Brain microvascular endothelial cell (primary cell): ENCODE measurements at regions not wholly inside any gene's neighbourhood (a gene's known extent, or its start where the extent isn't known, plus 50 kb on each side); places are given as distances from the start of the nearest gene placed in this dataset.

Experiments
- DNase-seq: peaks from one replicate; pipeline ENCODE4 v3.0.0-alpha.2; 2020
- H3K27ac ChIP-seq: fragments of 250-450 bp; sonication (Bioruptor Pico); 2 replicates; pipeline ENCODE4 v1.5.1; 2020; ENCODE audit warnings: mild to moderate bottlenecking, moderate library complexity
- H3K27me3 ChIP-seq: fragments of 250-450 bp; sonication (Bioruptor Pico); replicated peaks from 2 replicates; pipeline ENCODE4 v1.5.1; 2020; ENCODE audit warnings: mild to moderate bottlenecking
- H3K36me3 ChIP-seq: fragments of 250-450 bp; sonication (Bioruptor Pico); replicated peaks from 2 replicates; pipeline ENCODE4 v1.5.1; 2020; ENCODE audit warnings: mild to moderate bottlenecking
- H3K4me3 ChIP-seq: 2 replicates; pipeline ENCODE4 v1.5.1; 2011; ENCODE audit warnings: low read depth, mild to moderate bottlenecking, control low read depth, low read length, moderate library complexity
- CTCF ChIP-seq: IDR thresholded peaks from 2 replicates; pipeline ENCODE4 v1.5.1; 2011; ENCODE audit warnings: low read depth, mild to moderate bottlenecking, moderate library complexity, low read length, control low read depth, inconsistent platforms; ENCODE audit errors: missing control alignments
- in situ Hi-C: cut with HindIII; loops from 2 replicates; pipeline ENCODE4 v1.10.0; 2017; ENCODE audit warnings: low sequenced_read_pairs, low pct_ligation_motif_present

- TF ChIP-seq CTCF = no peak
- peaks cover 3% of the 10 kb centered on the region for H3K27me3 ChIP-seq
These were observed 387.8 kb downstream of the SHQ1 start for GRCh38 chr3:72460205-72461174.

GRCh38 chr3:72459588-72459987, 388.7 kb downstream of the SHQ1 start:
- no peak for TF ChIP-seq CTCF
- in situ Hi-C loops = no loop called here
- no peaks in the 10 kb centered on the region for H3K36me3 ChIP-seq

More at GRCh38 chr3:72460205-72461174, 387.8 kb downstream of the SHQ1 start:
- in situ Hi-C loops = no loop called here
- Histone ChIP-seq H3K27ac (no peak overlapping the region), H3K36me3 (no peaks in the 10 kb centered on the region), H3K4me3 (no peak overlapping the region)
- no peak for DNase-seq

GRCh38 chr3:72458375-72458774, 389.9 kb downstream of the SHQ1 start:
- no peak for DNase-seq
- Histone ChIP-seq H3K27me3 (no peaks in the 10 kb centered on the region), H3K4me3 (no peak overlapping the region), H3K27ac (no peak overlapping the region), H3K36me3 (no peaks in the 10 kb centered on the region)
- in situ Hi-C loops = no loop called here
- TF ChIP-seq CTCF = no peak

More at GRCh38 chr3:72459588-72459987, 388.7 kb downstream of the SHQ1 start:
- DNase-seq = no peak
- Histone ChIP-seq H3K27ac (no peak overlapping the region), H3K4me3 (no peak overlapping the region), H3K27me3 (no peaks in the 10 kb centered on the region)

DNA sequence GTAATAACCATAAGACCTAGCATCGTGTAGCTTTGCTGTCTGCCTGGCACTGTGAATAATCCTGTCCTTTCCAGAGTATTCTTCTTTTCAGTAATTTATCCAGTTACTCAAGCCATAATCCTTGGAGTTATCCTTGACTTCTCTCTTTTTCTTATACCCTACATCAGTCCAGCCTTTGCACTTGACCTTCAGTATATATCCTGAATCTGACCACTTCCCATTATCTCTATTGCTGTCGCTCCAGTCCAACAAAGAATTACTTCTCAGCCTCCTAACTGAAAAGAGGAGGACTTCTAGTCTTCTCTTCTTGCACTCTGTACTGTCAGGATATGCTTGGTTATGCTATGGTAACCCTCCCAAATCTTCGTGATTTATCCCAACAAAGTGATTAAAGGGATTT, 393.8 kb downstream of the SHQ1 start:
- in situ Hi-C loops = no loop called here
- TF ChIP-seq CTCF = no peak
- Histone ChIP-seq H3K27me3 (peaks cover 3% of the 10 kb centered on the region), H3K27ac (no peak overlapping the region), H3K4me3 (no peak overlapping the region), H3K36me3 (no peaks in the 10 kb centered on the region)
- DNase-seq = no peak

- Histone ChIP-seq H3K4me3 (no peak overlapping the region), H3K36me3 (no peaks in the 10 kb centered on the region), H3K27me3 (peaks cover 3% of the 10 kb centered on the region), H3K27ac (no peak overlapping the region)
- no peak for TF ChIP-seq CTCF
- in situ Hi-C loops = no loop called here
- DNase-seq = no peak
These were observed 394.5 kb downstream of the SHQ1 start for GRCh38 chr3:72453706-72454105.

DNA sequence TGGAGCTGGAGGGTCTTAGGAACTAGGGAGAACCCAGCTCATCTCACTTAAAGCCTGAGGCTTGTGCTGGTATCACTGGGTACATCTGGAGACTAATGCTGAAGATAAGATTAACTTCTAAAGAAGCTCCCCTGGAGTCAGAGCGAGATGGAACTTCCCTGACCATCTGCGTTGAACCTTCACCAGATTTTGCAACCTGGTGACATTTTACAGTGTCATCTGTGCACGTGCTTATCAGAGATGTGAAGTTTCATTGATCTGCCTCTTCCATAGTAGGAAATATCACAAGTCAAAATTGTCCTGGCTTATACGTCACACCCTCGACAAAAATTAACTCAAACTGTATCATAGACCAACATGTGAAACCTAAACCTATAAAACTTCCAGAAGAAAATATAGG, 395.5 kb downstream of the SHQ1 start:
- H3K27me3 ChIP-seq = peaks cover 3% of the 10 kb centered on the region
- no peaks in the 10 kb centered on the region for H3K36me3 ChIP-seq
- no peak for TF ChIP-seq CTCF
- H3K4me3 ChIP-seq = no peak overlapping the region
- in situ Hi-C loops = no loop called here
- no peak overlapping the region for H3K27ac ChIP-seq
- no peak for DNase-seq
